Left ventricle myocardium inferior (tissue), 1 donor: ENCODE measurements at regions not wholly inside any gene's neighbourhood (a gene's known extent, or its start where the extent isn't known, plus 50 kb on each side); places are given as distances from the start of the nearest gene placed in this dataset.

Experiments used
- DNase-seq: peaks from one replicate; pipeline ENCODE4 v3.0.0-alpha.2; 2020
- H3K27ac ChIP-seq: fragments of 200-600 bp; replicated peaks from 2 replicates; pipeline ENCODE4 v1.8.0; 2021
- H3K27me3 ChIP-seq: fragments of 200-600 bp; 2 replicates; pipeline ENCODE4 v1.8.0; 2021; ENCODE audit warnings: low read depth
- H3K36me3 ChIP-seq: fragments of 200-600 bp; 2 replicates; pipeline ENCODE4 v1.8.0; 2021
- H3K4me1 ChIP-seq: fragments of 200-600 bp; 2 replicates; pipeline ENCODE4 v1.8.0; 2021
- H3K4me3 ChIP-seq: fragments of 200-600 bp; 2 replicates; pipeline ENCODE4 v1.8.0; 2021; ENCODE audit warnings: mild to moderate bottlenecking, moderate library complexity
- H3K9me3 ChIP-seq: fragments of 200-600 bp; replicated peaks from 2 replicates; pipeline ENCODE4 v1.8.0; 2021
- intact Hi-C: fragments of 100-400 bp; cut with micrococcal nuclease; formaldehyde crosslinking; loops from one replicate; pipeline ENCODE4 v1.11.0; 2022
- TF ChIP-seq, protein P1 (sequence below): fragments of 200-600 bp; IDR thresholded peaks from 2 replicates; pipeline ENCODE4 v1.8.0; 2021; ENCODE audit warnings: antibody characterized with exemption, mild to moderate bottlenecking, borderline replicate concordance
- donor health status: DM: no; HTN: yes; CAD: no; lungs with severe emphysema.

DNA sequence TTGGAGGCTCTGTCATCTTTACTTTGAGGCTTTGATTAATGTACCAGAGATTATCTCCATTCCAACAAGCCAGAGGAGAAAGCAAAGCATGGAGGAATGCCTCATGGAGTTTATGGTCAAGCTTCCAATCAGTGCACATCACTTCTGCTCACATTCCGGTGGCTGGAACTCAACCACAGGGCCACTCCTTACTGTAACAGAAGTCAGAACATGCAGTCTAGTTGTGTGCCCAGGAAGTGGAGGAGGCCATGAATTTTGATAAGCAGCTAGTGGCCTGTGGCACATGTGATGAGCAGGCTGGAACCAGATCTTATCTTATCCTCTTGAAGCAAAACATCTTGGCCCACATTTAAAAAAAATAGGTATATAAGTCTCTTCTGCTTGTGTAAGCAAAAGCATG is 258.9 kb upstream of the ARHGAP20 start:
- TF ChIP-seq, protein P1, sequence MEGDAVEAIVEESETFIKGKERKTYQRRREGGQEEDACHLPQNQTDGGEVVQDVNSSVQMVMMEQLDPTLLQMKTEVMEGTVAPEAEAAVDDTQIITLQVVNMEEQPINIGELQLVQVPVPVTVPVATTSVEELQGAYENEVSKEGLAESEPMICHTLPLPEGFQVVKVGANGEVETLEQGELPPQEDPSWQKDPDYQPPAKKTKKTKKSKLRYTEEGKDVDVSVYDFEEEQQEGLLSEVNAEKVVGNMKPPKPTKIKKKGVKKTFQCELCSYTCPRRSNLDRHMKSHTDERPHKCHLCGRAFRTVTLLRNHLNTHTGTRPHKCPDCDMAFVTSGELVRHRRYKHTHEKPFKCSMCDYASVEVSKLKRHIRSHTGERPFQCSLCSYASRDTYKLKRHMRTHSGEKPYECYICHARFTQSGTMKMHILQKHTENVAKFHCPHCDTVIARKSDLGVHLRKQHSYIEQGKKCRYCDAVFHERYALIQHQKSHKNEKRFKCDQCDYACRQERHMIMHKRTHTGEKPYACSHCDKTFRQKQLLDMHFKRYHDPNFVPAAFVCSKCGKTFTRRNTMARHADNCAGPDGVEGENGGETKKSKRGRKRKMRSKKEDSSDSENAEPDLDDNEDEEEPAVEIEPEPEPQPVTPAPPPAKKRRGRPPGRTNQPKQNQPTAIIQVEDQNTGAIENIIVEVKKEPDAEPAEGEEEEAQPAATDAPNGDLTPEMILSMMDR: no peak
- H3K9me3 ChIP-seq: no peaks in the 10 kb centered on the region
- intact Hi-C loops: no loop called here
- DNase-seq: no peak
- no peak overlapping the region for H3K27ac ChIP-seq
- H3K4me1 ChIP-seq: no peaks in the 10 kb centered on the region
- H3K27me3 ChIP-seq: no peaks in the 10 kb centered on the region
- H3K4me3 ChIP-seq: no peak overlapping the region
- no peaks in the 10 kb centered on the region for H3K36me3 ChIP-seq

DNA sequence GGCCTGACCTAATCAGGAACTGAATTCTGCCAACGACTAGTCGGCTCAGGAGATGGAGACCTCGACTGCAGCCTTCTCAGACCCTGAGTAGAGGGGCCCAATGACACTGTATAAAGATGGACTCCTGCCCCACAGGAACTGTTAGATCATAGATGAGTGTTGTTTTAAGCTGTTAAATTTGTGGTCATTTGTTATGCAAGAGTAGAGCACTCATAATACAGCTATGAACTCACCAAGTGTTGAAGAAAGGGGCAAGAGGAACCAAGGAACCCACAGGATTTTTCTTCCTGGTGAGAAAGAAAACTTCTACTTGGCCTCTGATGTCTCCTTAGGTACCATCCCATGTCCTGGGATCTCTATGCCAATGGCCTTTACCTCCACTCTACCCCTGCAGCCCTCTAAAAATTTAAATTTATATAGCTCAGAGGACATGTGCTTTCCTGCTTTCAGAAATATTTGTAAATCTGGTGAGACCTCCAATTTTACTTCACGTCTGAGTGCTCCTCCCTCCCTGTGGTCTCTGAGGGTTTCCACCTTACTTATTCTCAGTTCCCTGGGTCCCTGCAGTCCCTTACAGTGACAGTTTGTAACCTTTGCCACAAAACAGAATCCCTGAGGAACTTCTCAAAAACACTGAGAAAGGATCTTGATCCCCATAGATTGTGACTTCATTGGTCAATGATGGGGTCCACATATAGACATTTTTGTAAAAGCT is 256.3 kb upstream of the ARHGAP20 start:
- Histone ChIP-seq H3K9me3 (no peaks in the 10 kb centered on the region), H3K27ac (no peak overlapping the region), H3K4me3 (no peak overlapping the region), H3K4me1 (no peaks in the 10 kb centered on the region), H3K36me3 (no peaks in the 10 kb centered on the region), H3K27me3 (peaks cover 11% of the 10 kb centered on the region)
- DNase-seq: no peak
- TF ChIP-seq, protein P1: no peak
- intact Hi-C loops: no loop called here

DNA sequence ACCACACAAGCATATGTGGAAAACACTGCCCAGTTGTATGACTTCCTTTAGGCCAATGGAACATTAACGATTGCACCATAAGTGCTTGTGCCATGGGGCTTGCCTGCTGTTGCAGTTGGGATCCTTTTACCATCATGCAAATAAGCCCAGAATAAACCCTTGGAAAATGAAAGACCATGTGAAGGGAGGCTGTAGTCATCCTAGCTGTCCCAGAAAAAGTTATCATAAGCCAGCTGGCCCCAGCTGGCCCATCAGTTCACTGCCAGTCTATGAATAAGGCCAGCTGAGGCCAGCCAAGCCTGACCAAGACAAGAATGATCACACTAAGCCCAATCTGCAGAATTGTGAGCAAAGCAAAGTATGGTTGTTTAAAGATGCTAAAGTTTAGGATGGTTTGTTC is 253.9 kb upstream of the ARHGAP20 start:
- TF ChIP-seq, protein P1: no peak
- no peaks in the 10 kb centered on the region for H3K9me3 ChIP-seq
- no peak for DNase-seq
- no peak overlapping the region for H3K27ac ChIP-seq
- no peak overlapping the region for H3K4me3 ChIP-seq
- H3K27me3 ChIP-seq: peaks cover 15% of the 10 kb centered on the region
- H3K4me1 ChIP-seq: no peaks in the 10 kb centered on the region
- H3K36me3 ChIP-seq: no peaks in the 10 kb centered on the region
- intact Hi-C loops: no loop called here

DNA sequence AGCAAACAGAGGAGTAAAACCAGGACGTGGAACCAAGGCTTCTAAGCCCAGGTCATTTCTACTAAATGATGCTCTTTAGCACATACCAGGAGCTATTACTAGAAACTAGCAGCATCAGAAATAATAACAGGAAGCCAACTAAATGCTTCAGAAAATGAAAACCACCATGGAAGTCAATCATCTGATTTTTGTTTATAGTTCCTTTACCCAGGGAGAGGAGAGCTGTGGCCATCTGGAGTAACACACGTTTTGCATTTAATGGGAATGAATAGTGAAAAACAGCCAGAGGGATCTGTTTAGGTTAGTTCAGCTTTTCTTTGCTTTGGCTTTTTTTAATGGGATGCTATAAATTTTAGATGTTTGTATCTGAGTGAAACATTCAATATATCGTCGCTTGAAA is 250.7 kb upstream of the ARHGAP20 start:
- Histone ChIP-seq H3K27me3 (peaks cover 15% of the 10 kb centered on the region), H3K4me1 (no peaks in the 10 kb centered on the region), H3K4me3 (no peak overlapping the region), H3K36me3 (no peaks in the 10 kb centered on the region), H3K27ac (no peak overlapping the region), H3K9me3 (no peaks in the 10 kb centered on the region)
- intact Hi-C loops: no loop called here
- no peak for DNase-seq
- TF ChIP-seq, protein P1: no peak

DNA sequence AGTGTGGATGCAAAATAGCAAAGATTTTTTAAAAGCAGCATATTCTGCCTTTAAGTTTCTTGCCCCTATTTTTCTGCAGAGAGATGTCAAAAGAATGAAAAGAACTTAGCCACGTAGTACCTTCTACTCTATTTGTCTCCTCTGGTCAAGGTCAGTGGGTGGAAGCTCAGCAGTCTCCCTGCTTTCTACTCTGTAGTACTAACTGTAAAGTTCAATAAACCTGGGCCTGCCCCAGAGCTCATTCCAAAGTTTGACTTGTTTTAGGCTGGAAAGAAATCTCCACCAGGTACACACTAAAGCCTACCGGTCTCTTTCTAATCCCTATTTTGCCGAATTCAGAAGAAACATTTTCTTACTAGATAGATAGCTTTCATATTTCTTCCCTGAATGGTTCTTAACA is 247.9 kb upstream of the ARHGAP20 start:
- no peaks in the 10 kb centered on the region for H3K9me3 ChIP-seq
- intact Hi-C loops: no loop called here
- no peaks in the 10 kb centered on the region for H3K36me3 ChIP-seq
- peaks cover 23% of the 10 kb centered on the region for H3K27me3 ChIP-seq
- H3K4me3 ChIP-seq: no peak overlapping the region
- H3K27ac ChIP-seq: no peak overlapping the region
- TF ChIP-seq, protein P1: no peak
- DNase-seq: no peak
- H3K4me1 ChIP-seq: no peaks in the 10 kb centered on the region
